Adrenal gland (tissue), 5 donors: ENCODE measurements at regions not wholly inside any gene's neighbourhood (a gene's known extent, or its start where the extent isn't known, plus 50 kb on each side); places are given as distances from the start of the nearest gene placed in this dataset.

ENCODE experiments used
- POLR2A ChIP-seq, 2 donors: fragments of 450-650 bp; IDR thresholded peaks; one replicate each; pipeline ENCODE4 v1.6.1; 2017; ENCODE audit warnings: antibody characterized with exemption in 2 of 2, mild to moderate bottlenecking in 2 of 2, moderate library complexity in 1 of 2
- TF ChIP-seq, protein P1 (sequence below), 6 experiments: fragments of 450-650 bp in 4 of 6; fragments of 200-600 bp in 2 of 6; sonication (generic) in 1 of 6; IDR thresholded peaks; 1 replicate in 5 of 6; 2 replicates in 1 of 6; pipeline versions ENCODE4 v1.5.1 to v1.8.0; 2016 to 2021; ENCODE audit warnings: antibody characterized with exemption in 6 of 6, mild to moderate bottlenecking in 2 of 6, moderate library complexity in 1 of 6
- donor health status: DM: no; HTN: no; CAD: no.

GRCh38 chr9:115209601-115210306 is 91.8 kb upstream of the TNC start:
- no peak for TF ChIP-seq POLR2A (IDR thresholded peaks at IDR 0.05)
- TF ChIP-seq, protein P1, sequence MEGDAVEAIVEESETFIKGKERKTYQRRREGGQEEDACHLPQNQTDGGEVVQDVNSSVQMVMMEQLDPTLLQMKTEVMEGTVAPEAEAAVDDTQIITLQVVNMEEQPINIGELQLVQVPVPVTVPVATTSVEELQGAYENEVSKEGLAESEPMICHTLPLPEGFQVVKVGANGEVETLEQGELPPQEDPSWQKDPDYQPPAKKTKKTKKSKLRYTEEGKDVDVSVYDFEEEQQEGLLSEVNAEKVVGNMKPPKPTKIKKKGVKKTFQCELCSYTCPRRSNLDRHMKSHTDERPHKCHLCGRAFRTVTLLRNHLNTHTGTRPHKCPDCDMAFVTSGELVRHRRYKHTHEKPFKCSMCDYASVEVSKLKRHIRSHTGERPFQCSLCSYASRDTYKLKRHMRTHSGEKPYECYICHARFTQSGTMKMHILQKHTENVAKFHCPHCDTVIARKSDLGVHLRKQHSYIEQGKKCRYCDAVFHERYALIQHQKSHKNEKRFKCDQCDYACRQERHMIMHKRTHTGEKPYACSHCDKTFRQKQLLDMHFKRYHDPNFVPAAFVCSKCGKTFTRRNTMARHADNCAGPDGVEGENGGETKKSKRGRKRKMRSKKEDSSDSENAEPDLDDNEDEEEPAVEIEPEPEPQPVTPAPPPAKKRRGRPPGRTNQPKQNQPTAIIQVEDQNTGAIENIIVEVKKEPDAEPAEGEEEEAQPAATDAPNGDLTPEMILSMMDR (IDR thresholded peaks at IDR 0.05): no peak
